ENCODE measurements at regions not wholly inside any gene's neighbourhood (a gene's known extent, or its start where the extent isn't known, plus 50 kb on each side); places are given as distances from the start of the nearest gene placed in this dataset.

DNA sequence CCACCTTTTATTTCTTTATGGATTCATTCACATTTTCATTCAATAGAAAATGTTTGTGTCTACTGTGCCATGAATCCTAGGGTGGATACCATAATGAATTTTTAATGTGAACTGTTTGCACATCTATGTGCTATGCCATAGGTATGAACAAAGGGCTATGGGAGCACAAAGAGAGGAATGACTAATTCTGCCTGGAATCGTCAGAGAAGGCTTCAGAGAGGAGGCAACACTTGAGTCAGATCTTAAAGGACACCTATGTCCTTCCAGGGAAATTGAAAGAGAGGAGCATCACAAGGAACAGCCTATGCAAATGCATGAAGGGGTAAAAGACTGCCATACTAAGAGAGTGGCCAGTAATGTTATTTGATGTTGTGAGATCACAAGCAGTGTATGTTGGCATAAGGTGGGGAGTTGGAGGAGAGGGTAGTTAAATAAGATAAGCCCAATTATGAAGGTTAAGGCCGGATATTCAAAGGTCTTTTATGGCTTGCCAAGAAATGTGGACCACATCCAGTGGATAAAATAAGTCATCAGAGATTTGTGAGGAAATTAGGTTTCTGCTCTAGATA, 246.7 kb downstream of the GRIN2B start:
- intact Hi-C loops (cut with micrococcal nuclease; ENCODE audit: unreplicated experiment) = no loop called here
- no TSS peak for BruUV-seq (replicated peaks)
- TF ChIP-seq, protein P1, sequence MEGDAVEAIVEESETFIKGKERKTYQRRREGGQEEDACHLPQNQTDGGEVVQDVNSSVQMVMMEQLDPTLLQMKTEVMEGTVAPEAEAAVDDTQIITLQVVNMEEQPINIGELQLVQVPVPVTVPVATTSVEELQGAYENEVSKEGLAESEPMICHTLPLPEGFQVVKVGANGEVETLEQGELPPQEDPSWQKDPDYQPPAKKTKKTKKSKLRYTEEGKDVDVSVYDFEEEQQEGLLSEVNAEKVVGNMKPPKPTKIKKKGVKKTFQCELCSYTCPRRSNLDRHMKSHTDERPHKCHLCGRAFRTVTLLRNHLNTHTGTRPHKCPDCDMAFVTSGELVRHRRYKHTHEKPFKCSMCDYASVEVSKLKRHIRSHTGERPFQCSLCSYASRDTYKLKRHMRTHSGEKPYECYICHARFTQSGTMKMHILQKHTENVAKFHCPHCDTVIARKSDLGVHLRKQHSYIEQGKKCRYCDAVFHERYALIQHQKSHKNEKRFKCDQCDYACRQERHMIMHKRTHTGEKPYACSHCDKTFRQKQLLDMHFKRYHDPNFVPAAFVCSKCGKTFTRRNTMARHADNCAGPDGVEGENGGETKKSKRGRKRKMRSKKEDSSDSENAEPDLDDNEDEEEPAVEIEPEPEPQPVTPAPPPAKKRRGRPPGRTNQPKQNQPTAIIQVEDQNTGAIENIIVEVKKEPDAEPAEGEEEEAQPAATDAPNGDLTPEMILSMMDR (conservative IDR thresholded peaks at IDR 0.05; ENCODE audit: low read length) = no peak
- no peak for TF ChIP-seq EZH2phosphoT487 (IDR thresholded peaks at IDR 0.05; ENCODE audit: borderline replicate concordance, low read depth, low read length)

DNA sequence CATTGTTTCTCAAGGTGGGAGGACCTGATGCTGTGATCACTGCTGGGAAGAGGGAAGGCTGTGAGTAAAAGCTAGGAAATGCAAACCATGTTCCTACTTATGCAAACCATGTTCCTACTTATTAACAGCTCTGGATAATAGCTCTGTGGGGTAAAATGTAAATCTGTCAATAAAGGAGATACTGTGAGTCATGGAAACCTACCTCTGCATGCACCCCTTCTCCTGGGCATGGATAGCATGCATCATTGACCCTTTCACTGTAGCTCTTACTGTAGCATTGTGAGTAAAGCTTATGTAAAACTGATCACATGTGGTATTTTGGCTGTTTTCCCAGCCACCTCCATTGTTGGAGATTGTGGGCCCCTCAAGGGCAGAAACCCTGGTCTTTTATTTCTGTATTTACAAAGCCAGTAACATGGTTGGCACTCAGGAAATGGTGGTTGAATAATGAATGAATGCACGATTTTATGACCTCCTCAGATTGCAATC, 253.7 kb downstream of the GRIN2B start:
- Histone ChIP-seq H3K27ac (ENCODE audit: low read depth, low read length, poor library complexity, severe bottlenecking) (no peak overlapping the region), H3K4me2 (ENCODE audit: low read length) (no peak overlapping the region), H4K20me1 (ENCODE audit: insufficient read depth, low read length) (no peaks in the 10 kb centered on the region), H3K9me2 (ENCODE audit: insufficient read depth, low read length) (no peaks in the 10 kb centered on the region), H2AFZ (ENCODE audit: low read length) (no peak overlapping the region), H3K36me3 (ENCODE audit: insufficient read depth, low read length) (no peaks in the 10 kb centered on the region), H3K4me1 (ENCODE audit: insufficient read depth, low read length, poor library complexity, severe bottlenecking) (no peaks in the 10 kb centered on the region), H3K9me3 (ENCODE audit: low read length) (no peaks in the 10 kb centered on the region), H3K79me2 (ENCODE audit: insufficient read depth, low read depth, low read length) (no peaks in the 10 kb centered on the region), H3K4me3 (ENCODE audit: low read depth, low read length, poor library complexity, severe bottlenecking) (no peak overlapping the region)
- intact Hi-C loops (cut with micrococcal nuclease; ENCODE audit: unreplicated experiment) = no loop called here
- ChIA-PET CTCF (ENCODE audit: unreplicated experiment) (no interaction called here), POLR2A (interaction anchor here (0.6 kb wide), 1 partner anchor 1796 kb away, joined by 7 read pairs; no protein-coding TSS in a partner anchor)
- DNase-seq (ENCODE audit: low spot score) = no peak
- TF ChIP-seq EZH2phosphoT487 (IDR thresholded peaks at IDR 0.05; ENCODE audit: borderline replicate concordance, low read depth, low read length) = no peak
- TF ChIP-seq, protein P1 (conservative IDR thresholded peaks at IDR 0.05; ENCODE audit: low read length) = no peak
- BruUV-seq (replicated peaks) = no TSS peak

More for the DNA sequence above, 246.7 kb downstream of the GRIN2B start:
- Histone ChIP-seq H3K9me2 (ENCODE audit: insufficient read depth, low read length) (no peaks in the 10 kb centered on the region), H2AFZ (ENCODE audit: low read length) (no peak overlapping the region), H3K27ac (ENCODE audit: low read depth, low read length, poor library complexity, severe bottlenecking) (no peak overlapping the region), H3K36me3 (ENCODE audit: insufficient read depth, low read length) (no peaks in the 10 kb centered on the region), H3K9me3 (ENCODE audit: low read length) (no peaks in the 10 kb centered on the region), H3K4me1 (ENCODE audit: insufficient read depth, low read length, poor library complexity, severe bottlenecking) (peaks cover 9% of the 10 kb centered on the region), H3K4me3 (ENCODE audit: low read depth, low read length, poor library complexity, severe bottlenecking) (no peak overlapping the region), H3K79me2 (ENCODE audit: insufficient read depth, low read depth, low read length) (no peaks in the 10 kb centered on the region), H3K4me2 (ENCODE audit: low read length) (no peak overlapping the region), H4K20me1 (ENCODE audit: insufficient read depth, low read length) (no peaks in the 10 kb centered on the region)
- POLR2A ChIA-PET = no interaction called here
- CTCF ChIA-PET (ENCODE audit: unreplicated experiment) = no interaction called here
- DNase-seq (ENCODE audit: low spot score) = no peak

DNA sequence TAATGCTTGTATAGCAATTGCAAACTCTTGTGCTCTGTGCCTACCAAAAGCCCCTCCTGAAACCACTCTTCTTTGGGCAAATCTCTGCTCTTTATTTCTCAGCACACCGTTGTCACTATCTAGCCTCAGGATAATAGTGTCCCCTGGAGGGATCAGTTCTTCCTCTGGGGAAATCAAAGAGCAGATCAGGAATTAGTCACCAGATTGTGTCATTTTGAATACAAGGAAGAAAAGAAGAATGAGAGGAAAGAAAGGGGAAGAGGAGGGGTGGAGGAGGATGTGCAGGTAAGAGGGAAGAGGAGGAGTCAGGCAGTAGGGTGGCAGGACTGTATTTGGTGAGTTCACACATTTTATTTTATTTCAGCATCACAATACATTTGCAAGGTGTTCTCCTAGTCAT, 256.4 kb downstream of the GRIN2B start:
- intact Hi-C loops (cut with micrococcal nuclease; ENCODE audit: unreplicated experiment) = no loop called here
- POLR2A ChIA-PET = interaction anchor here (0.6 kb wide), 1 partner anchor 7 kb away, joined by 3 read pairs; no protein-coding TSS in a partner anchor
- TF ChIP-seq, protein P1 (conservative IDR thresholded peaks at IDR 0.05; ENCODE audit: low read length) = no peak
- TF ChIP-seq EZH2phosphoT487 (IDR thresholded peaks at IDR 0.05; ENCODE audit: borderline replicate concordance, low read depth, low read length) = no peak
- H3K27ac ChIP-seq (ENCODE audit: low read depth, low read length, poor library complexity, severe bottlenecking) = no peak overlapping the region
- H3K36me3 ChIP-seq (ENCODE audit: insufficient read depth, low read length) = no peaks in the 10 kb centered on the region
- no peaks in the 10 kb centered on the region for H3K9me2 ChIP-seq (ENCODE audit: insufficient read depth, low read length)
- no TSS peak for BruUV-seq (replicated peaks)
- H3K9me3 ChIP-seq (ENCODE audit: low read length) = no peaks in the 10 kb centered on the region
- H2AFZ ChIP-seq (ENCODE audit: low read length) = no peak overlapping the region
- H4K20me1 ChIP-seq (ENCODE audit: insufficient read depth, low read length) = no peaks in the 10 kb centered on the region
- no peaks in the 10 kb centered on the region for H3K79me2 ChIP-seq (ENCODE audit: insufficient read depth, low read depth, low read length)
- H3K4me2 ChIP-seq (ENCODE audit: low read length) = no peak overlapping the region
- no peak for DNase-seq (ENCODE audit: low spot score)
- no peaks in the 10 kb centered on the region for H3K4me1 ChIP-seq (ENCODE audit: insufficient read depth, low read length, poor library complexity, severe bottlenecking)
- CTCF ChIA-PET (ENCODE audit: unreplicated experiment) = no interaction called here
- H3K4me3 ChIP-seq (ENCODE audit: low read depth, low read length, poor library complexity, severe bottlenecking) = no peak overlapping the region
